ENCODE measurements at regions not wholly inside any gene's neighbourhood (a gene's known extent, or its start where the extent isn't known, plus 50 kb on each side); places are given as distances from the start of the nearest gene placed in this dataset.

DNA sequence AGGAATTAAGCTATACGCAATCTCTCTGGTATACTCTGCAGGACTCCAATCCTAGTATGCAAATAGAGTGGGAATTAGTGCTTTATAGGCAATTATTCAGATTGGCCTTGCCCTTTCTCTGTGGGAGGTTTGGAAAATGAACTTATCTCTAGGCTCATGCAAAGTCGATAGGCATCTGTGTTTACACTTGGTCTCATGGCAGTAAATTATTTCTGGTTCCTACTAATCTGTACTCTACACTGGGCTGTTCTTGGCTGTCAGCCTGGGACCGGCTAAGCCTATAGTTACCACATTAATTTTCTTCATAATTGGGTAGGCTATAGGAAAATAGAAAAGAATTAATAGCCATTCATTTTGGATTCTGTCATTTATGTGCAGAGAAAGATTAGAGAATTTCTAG, 544.6 kb downstream of the AMY1C start:
- Histone ChIP-seq H3K4me2 (ENCODE audit: control insufficient read depth, insufficient read depth) (no peak overlapping the region), H3K36me3 (ENCODE audit: control insufficient read depth in 2 of 2, insufficient read depth in 2 of 2, low read length in 1 of 2) (no peaks in the 10 kb centered on the region), H3K27me3 (replicated peaks in 1 of 2; ENCODE audit: control insufficient read depth in 2 of 2, insufficient read depth in 2 of 2, low read length in 1 of 2) (no peaks in the 10 kb centered on the region), H2AFZ (ENCODE audit: control insufficient read depth, low read depth, low read length) (no peak overlapping the region), H3K9me3 (replicated peaks; ENCODE audit: control insufficient read depth, insufficient read depth, low read length) (no peaks in the 10 kb centered on the region), H3K27ac (ENCODE audit: control insufficient read depth, insufficient read depth) (no peak overlapping the region), H3K4me1 (ENCODE audit: control insufficient read depth, insufficient read depth, low read length) (no peaks in the 10 kb centered on the region), H3K4me3 (no peak overlapping the region), H3K9ac (ENCODE audit: control insufficient read depth, insufficient read depth, low read length) (no peak overlapping the region), H4K20me1 (ENCODE audit: control insufficient read depth, insufficient read depth) (no peaks in the 10 kb centered on the region), H3K79me2 (ENCODE audit: control insufficient read depth, insufficient read depth, low read length) (no peaks in the 10 kb centered on the region)
- ChIA-PET CTCF (interaction anchor here (1.1 kb wide), 1 partner anchor 50 kb away, joined by 3 read pairs; no protein-coding TSS in a partner anchor), RAD21 (ENCODE audit: unreplicated experiment) (no interaction called here), POLR2A (no interaction called here), SMC1A (ENCODE audit: uncharacterized antibody, unreplicated experiment) (no interaction called here)
- intact Hi-C loops (cut with micrococcal nuclease; ENCODE audit: unreplicated experiment) = no loop called here
- FAIRE-seq (no peak), DNase-seq (ENCODE audit: low read depth, low spot score) (no peak), ATAC-seq (no peak)
- in situ Hi-C loops (cut with MboI) = no loop called here
- TF ChIP-seq CTCF (IDR thresholded peaks at IDR 0.05 in 2 of 3, conservative IDR thresholded peaks at IDR 0.05 in 1 of 3; ENCODE audit: control insufficient read depth in 2 of 3, extremely low read depth in 1 of 3, insufficient read depth in 1 of 3, low read depth in 3 of 3, low read length in 3 of 3) (no peak), SMC3 (IDR thresholded peaks at IDR 0.05; ENCODE audit: borderline replicate concordance, low read length) (no peak), IRF4 (IDR thresholded peaks at IDR 0.05; ENCODE audit: low read depth, low read length) (no peak), DPF2 (IDR thresholded peaks at IDR 0.05) (no peak), ZZZ3 (IDR thresholded peaks at IDR 0.05; ENCODE audit: control insufficient read depth, insufficient read length, low read depth) (no peak), NFYB (IDR thresholded peaks at IDR 0.05; ENCODE audit: insufficient read depth, low read depth, low read length) (no peak), RAD51 (IDR thresholded peaks at IDR 0.05) (no peak)
- no TSS peak for BruUV-seq (replicated peaks)
- 14% methylated on average over 3 of the region's 3 CpGs for WGBS (ENCODE audit: insufficient coverage, insufficient replicate concordance, low lambda C conversion rate, missing lambda C conversion rate)

- intact Hi-C loops (cut with micrococcal nuclease; ENCODE audit: unreplicated experiment) (no loop called here), in situ Hi-C loops (cut with MboI) (no loop called here)
- ChIA-PET SMC1A (ENCODE audit: uncharacterized antibody, unreplicated experiment) (no interaction called here), POLR2A (no interaction called here), CTCF (no interaction called here), RAD21 (ENCODE audit: unreplicated experiment) (no interaction called here)
- H3K9me3 ChIP-seq (replicated peaks; ENCODE audit: control insufficient read depth, insufficient read depth, low read length) = no peaks in the 10 kb centered on the region
- H2AFZ ChIP-seq (ENCODE audit: control insufficient read depth, low read depth, low read length) = no peak overlapping the region
- H3K36me3 ChIP-seq (ENCODE audit: control insufficient read depth in 2 of 2, insufficient read depth in 2 of 2, low read length in 1 of 2) = no peaks in the 10 kb centered on the region
- no peaks in the 10 kb centered on the region for H3K79me2 ChIP-seq (ENCODE audit: control insufficient read depth, insufficient read depth, low read length)
- H3K27me3 ChIP-seq (replicated peaks in 1 of 2; ENCODE audit: control insufficient read depth in 2 of 2, insufficient read depth in 2 of 2, low read length in 1 of 2) = no peaks in the 10 kb centered on the region
- H3K4me3 ChIP-seq = no peak overlapping the region
- no peak overlapping the region for H3K4me2 ChIP-seq (ENCODE audit: control insufficient read depth, insufficient read depth)
- H4K20me1 ChIP-seq (ENCODE audit: control insufficient read depth, insufficient read depth) = no peaks in the 10 kb centered on the region
- no peak for ATAC-seq
- 36% methylated on average over 3 of the region's 3 CpGs for WGBS (ENCODE audit: insufficient coverage, insufficient replicate concordance, low lambda C conversion rate, missing lambda C conversion rate)
- no peak for FAIRE-seq
- BruUV-seq (replicated peaks) = no TSS peak
- no peak for DNase-seq (ENCODE audit: low read depth, low spot score)
- H3K9ac ChIP-seq (ENCODE audit: control insufficient read depth, insufficient read depth, low read length) = no peak overlapping the region
- no peaks in the 10 kb centered on the region for H3K4me1 ChIP-seq (ENCODE audit: control insufficient read depth, insufficient read depth, low read length)
- H3K27ac ChIP-seq (ENCODE audit: control insufficient read depth, insufficient read depth) = no peak overlapping the region
- TF ChIP-seq TCF3 (IDR thresholded peaks at IDR 0.05; ENCODE audit: borderline replicate concordance, insufficient read depth, low read depth, low read length) (no peak), TCF7 (IDR thresholded peaks at IDR 0.05; ENCODE audit: borderline replicate concordance) (no peak), EED (IDR thresholded peaks at IDR 0.05; ENCODE audit: low read depth) (no peak), CBX3 (IDR thresholded peaks at IDR 0.05; ENCODE audit: borderline replicate concordance, low read depth) (no peak), ZNF622 (IDR thresholded peaks at IDR 0.05) (no peak), ATF2 (IDR thresholded peaks at IDR 0.05; ENCODE audit: low read length) (no peak)
- TF ChIP-seq, protein P1, sequence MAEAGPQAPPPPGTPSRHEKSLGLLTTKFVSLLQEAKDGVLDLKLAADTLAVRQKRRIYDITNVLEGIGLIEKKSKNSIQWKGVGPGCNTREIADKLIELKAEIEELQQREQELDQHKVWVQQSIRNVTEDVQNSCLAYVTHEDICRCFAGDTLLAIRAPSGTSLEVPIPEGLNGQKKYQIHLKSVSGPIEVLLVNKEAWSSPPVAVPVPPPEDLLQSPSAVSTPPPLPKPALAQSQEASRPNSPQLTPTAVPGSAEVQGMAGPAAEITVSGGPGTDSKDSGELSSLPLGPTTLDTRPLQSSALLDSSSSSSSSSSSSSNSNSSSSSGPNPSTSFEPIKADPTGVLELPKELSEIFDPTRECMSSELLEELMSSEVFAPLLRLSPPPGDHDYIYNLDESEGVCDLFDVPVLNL (IDR thresholded peaks at IDR 0.05; ENCODE audit: low read depth, low read length) = no peak
- TF ChIP-seq, protein P2, sequence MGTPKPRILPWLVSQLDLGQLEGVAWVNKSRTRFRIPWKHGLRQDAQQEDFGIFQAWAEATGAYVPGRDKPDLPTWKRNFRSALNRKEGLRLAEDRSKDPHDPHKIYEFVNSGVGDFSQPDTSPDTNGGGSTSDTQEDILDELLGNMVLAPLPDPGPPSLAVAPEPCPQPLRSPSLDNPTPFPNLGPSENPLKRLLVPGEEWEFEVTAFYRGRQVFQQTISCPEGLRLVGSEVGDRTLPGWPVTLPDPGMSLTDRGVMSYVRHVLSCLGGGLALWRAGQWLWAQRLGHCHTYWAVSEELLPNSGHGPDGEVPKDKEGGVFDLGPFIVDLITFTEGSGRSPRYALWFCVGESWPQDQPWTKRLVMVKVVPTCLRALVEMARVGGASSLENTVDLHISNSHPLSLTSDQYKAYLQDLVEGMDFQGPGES (IDR thresholded peaks at IDR 0.05) = no peak
These were observed 545.8 kb downstream of the AMY1C start for GRCh38 chr1:104295511-104295910.

Data from GM12878 (cell line).